ENCODE measurements at regions not wholly inside any gene's neighbourhood (a gene's known extent, or its start where the extent isn't known, plus 50 kb on each side); places are given as distances from the start of the nearest gene placed in this dataset.

DNA sequence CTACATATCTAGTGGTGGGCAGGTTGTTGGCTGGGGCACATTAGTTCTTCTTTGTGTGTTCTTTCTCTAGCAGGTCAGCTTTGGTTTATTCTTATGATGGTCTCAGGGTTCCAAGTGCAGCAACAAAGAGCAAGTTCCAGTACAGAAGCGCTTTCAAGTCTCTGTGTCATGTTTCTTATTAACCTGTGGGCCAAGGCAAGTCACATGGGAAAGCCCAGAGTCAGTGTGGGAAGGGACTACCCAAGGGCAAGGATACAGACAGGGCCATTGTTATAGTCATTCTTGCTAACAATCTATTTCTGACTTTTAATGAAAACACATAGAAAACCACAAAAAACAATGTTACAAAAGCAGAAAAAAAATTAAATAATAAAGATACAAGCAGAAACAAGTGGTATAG lies 754.6 kb downstream of the TBC1D22A start:
- TF ChIP-seq, protein P1, sequence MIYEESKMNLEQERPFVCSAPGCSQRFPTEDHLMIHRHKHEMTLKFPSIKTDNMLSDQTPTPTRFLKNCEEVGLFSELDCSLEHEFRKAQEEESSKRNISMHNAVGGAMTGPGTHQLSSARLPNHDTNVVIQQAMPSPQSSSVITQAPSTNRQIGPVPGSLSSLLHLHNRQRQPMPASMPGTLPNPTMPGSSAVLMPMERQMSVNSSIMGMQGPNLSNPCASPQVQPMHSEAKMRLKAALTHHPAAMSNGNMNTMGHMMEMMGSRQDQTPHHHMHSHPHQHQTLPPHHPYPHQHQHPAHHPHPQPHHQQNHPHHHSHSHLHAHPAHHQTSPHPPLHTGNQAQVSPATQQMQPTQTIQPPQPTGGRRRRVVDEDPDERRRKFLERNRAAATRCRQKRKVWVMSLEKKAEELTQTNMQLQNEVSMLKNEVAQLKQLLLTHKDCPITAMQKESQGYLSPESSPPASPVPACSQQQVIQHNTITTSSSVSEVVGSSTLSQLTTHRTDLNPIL (CRISPR knock-in tag; IDR thresholded peaks at IDR 0.05; ENCODE audit: low read depth), result no peak
- TF ChIP-seq RARB (CRISPR knock-in tag; IDR thresholded peaks at IDR 0.05) (no peak), PPARA (CRISPR knock-in tag; IDR thresholded peaks at IDR 0.05; ENCODE audit: borderline replicate concordance) (no peak), SNAI2 (CRISPR knock-in tag; IDR thresholded peaks at IDR 0.05) (no peak), TCF4 (CRISPR knock-in tag; IDR thresholded peaks at IDR 0.05; ENCODE audit: borderline replicate concordance) (no peak), GLIS3 (CRISPR knock-in tag; IDR thresholded peaks at IDR 0.05) (no peak), ZNF70 (CRISPR knock-in tag; IDR thresholded peaks at IDR 0.05) (no peak)
- TF ChIP-seq, protein P2, sequence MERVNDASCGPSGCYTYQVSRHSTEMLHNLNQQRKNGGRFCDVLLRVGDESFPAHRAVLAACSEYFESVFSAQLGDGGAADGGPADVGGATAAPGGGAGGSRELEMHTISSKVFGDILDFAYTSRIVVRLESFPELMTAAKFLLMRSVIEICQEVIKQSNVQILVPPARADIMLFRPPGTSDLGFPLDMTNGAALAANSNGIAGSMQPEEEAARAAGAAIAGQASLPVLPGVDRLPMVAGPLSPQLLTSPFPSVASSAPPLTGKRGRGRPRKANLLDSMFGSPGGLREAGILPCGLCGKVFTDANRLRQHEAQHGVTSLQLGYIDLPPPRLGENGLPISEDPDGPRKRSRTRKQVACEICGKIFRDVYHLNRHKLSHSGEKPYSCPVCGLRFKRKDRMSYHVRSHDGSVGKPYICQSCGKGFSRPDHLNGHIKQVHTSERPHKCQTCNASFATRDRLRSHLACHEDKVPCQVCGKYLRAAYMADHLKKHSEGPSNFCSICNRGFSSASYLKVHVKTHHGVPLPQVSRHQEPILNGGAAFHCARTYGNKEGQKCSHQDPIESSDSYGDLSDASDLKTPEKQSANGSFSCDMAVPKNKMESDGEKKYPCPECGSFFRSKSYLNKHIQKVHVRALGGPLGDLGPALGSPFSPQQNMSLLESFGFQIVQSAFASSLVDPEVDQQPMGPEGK (CRISPR knock-in tag; IDR thresholded peaks at IDR 0.05; ENCODE audit: borderline replicate concordance), result no peak
- ATAC-seq, result no peak

DNA sequence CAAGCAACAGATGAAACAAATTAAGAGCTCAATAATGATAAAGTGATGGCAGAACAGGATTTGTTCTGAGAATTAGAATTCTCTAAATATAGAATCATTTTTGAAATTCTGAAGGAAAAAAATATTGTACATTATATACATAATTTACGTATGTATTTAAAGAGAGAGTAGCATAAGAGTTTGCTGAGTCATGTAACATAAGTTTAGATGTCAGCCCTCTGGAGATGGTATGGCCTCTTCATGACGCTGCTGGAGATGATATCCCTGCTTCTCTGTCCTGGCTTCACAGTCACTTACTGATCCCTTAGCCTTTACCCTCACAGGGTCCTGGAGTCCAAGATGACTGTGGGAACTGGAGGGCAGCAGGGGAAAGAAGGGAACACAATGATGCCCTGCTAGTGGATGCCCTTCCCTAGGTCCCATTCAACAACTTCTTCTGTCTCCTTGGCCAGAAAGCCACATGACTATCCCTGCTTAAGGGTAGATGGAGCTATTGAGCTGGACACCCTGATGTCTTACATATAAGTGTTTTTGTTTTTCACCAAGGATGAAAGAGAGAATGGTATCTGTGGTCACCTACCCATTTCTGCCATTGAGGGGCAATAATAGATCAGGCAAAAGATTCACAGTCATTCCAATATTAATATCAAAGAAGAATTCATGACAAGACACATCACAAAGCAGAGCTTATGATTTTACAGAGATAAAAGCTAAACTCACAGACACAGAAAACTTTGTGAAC lies 753.1 kb downstream of the TBC1D22A start:
- TF ChIP-seq ZNF70 (CRISPR knock-in tag; IDR thresholded peaks at IDR 0.05), result no peak
- TF ChIP-seq ZC3H10 (CRISPR knock-in tag; IDR thresholded peaks at IDR 0.05), result no peak
- no peak for TF ChIP-seq ZNF565 (CRISPR knock-in tag; conservative IDR thresholded peaks at IDR 0.05; ENCODE audit: low read depth)
- TF ChIP-seq OSR1 (CRISPR knock-in tag; IDR thresholded peaks at IDR 0.05), result no peak
- TF ChIP-seq, protein P2 (CRISPR knock-in tag; IDR thresholded peaks at IDR 0.05; ENCODE audit: borderline replicate concordance), result no peak
- TF ChIP-seq, protein P1 (CRISPR knock-in tag; IDR thresholded peaks at IDR 0.05; ENCODE audit: low read depth), result no peak
- TF ChIP-seq GLIS3 (CRISPR knock-in tag; IDR thresholded peaks at IDR 0.05), result no peak
- TF ChIP-seq, protein P3, sequence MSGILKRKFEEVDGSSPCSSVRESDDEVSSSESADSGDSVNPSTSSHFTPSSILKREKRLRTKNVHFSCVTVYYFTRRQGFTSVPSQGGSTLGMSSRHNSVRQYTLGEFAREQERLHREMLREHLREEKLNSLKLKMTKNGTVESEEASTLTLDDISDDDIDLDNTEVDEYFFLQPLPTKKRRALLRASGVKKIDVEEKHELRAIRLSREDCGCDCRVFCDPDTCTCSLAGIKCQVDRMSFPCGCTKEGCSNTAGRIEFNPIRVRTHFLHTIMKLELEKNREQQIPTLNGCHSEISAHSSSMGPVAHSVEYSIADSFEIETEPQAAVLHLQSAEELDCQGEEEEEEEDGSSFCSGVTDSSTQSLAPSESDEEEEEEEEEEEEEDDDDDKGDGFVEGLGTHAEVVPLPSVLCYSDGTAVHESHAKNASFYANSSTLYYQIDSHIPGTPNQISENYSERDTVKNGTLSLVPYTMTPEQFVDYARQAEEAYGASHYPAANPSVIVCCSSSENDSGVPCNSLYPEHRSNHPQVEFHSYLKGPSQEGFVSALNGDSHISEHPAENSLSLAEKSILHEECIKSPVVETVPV (CRISPR knock-in tag; IDR thresholded peaks at IDR 0.05), result no peak
- no peak for TF ChIP-seq CSDC2 (CRISPR knock-in tag; IDR thresholded peaks at IDR 0.05)
- no peak for ATAC-seq

DNA sequence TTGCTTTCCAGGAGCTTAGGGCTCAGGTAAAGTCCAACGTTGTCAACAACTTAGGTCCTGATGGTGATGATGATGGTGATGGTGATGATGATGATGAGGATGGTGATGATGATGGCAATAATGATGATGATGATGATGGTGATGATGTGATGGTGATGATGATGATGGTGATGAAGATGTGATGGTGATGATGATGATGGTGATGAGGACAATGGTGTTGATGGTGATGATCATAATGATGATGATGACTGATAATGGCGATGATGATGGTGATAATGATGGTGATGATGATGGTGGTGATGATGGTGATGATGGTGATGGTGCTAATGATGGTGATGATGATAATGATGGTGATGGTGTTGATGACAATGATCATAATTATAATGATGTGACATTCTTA lies 750.2 kb downstream of the TBC1D22A start:
- TF ChIP-seq ZC3H10 (CRISPR knock-in tag; IDR thresholded peaks at IDR 0.05) (no peak), PPARA (CRISPR knock-in tag; IDR thresholded peaks at IDR 0.05; ENCODE audit: borderline replicate concordance) (no peak), ESRRG (CRISPR knock-in tag; IDR thresholded peaks at IDR 0.05) (no peak), BACH2 (CRISPR knock-in tag; IDR thresholded peaks at IDR 0.05; ENCODE audit: borderline replicate concordance) (no peak)
- TF ChIP-seq, protein P2 (CRISPR knock-in tag; IDR thresholded peaks at IDR 0.05; ENCODE audit: borderline replicate concordance), result no peak
- ATAC-seq, result no peak

DNA sequence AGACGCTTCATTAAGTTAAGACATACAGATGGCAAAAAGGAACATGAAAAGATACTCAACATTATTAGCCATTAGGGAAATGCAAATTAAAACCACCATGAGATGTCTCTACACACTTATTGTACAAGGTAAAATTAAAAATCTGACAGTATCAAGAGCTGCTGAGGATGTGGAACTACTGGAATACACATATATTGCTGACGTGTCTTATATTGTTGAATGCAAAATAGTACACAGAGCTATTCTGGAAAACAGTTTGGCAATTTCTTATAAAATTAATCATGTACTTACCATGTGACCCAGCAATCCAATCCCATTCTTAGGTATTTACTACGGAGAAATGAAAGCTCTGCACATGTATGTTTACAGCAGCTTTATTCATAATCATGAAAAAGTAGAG lies 742.5 kb downstream of the TBC1D22A start:
- ATAC-seq, result no peak
- TF ChIP-seq, protein P1 (CRISPR knock-in tag; IDR thresholded peaks at IDR 0.05; ENCODE audit: low read depth), result no peak
- TF ChIP-seq, protein P4, sequence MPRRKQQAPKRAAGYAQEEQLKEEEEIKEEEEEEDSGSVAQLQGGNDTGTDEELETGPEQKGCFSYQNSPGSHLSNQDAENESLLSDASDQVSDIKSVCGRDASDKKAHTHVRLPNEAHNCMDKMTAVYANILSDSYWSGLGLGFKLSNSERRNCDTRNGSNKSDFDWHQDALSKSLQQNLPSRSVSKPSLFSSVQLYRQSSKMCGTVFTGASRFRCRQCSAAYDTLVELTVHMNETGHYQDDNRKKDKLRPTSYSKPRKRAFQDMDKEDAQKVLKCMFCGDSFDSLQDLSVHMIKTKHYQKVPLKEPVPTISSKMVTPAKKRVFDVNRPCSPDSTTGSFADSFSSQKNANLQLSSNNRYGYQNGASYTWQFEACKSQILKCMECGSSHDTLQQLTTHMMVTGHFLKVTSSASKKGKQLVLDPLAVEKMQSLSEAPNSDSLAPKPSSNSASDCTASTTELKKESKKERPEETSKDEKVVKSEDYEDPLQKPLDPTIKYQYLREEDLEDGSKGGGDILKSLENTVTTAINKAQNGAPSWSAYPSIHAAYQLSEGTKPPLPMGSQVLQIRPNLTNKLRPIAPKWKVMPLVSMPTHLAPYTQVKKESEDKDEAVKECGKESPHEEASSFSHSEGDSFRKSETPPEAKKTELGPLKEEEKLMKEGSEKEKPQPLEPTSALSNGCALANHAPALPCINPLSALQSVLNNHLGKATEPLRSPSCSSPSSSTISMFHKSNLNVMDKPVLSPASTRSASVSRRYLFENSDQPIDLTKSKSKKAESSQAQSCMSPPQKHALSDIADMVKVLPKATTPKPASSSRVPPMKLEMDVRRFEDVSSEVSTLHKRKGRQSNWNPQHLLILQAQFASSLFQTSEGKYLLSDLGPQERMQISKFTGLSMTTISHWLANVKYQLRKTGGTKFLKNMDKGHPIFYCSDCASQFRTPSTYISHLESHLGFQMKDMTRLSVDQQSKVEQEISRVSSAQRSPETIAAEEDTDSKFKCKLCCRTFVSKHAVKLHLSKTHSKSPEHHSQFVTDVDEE (CRISPR knock-in tag; IDR thresholded peaks at IDR 0.05), result no peak
- TF ChIP-seq ARNTL (CRISPR knock-in tag; IDR thresholded peaks at IDR 0.05; ENCODE audit: borderline replicate concordance, low read depth) (no peak), ZFP3 (CRISPR knock-in tag; IDR thresholded peaks at IDR 0.05) (no peak)
- TF ChIP-seq, protein P2 (CRISPR knock-in tag; IDR thresholded peaks at IDR 0.05; ENCODE audit: borderline replicate concordance), result no peak

Data from SK-N-SH treated with all-trans-retinoic acid at 6 μM for 48 hours (cell line).